ENCODE measurements at regions not wholly inside any gene's neighbourhood (a gene's known extent, or its start where the extent isn't known, plus 50 kb on each side); places are given as distances from the start of the nearest gene placed in this dataset.
A peak's percentile ranks its signal among the peaks of the same experiment; 100 is the strongest.

GRCh38 chr18:40037356-40037755 is 1917.7 kb upstream of the PIK3C3 start:
- TF ChIP-seq CTCF (IDR thresholded peaks at IDR 0.05) (no peak), EZH2 (IDR thresholded peaks at IDR 0.05) (no peak), EZH2phosphoT487 (IDR thresholded peaks at IDR 0.05) (no peak)

GRCh38 chr18:40036861-40037260 is 1918.2 kb upstream of the PIK3C3 start:
- Histone ChIP-seq H3F3A (ENCODE audit: low read depth) (peaks cover 7% of the 10 kb centered on the region), H3K4me2 (no peak overlapping the region), H3K27me3 (no peaks in the 10 kb centered on the region), H4K20me1 (ENCODE audit: low read depth) (no peaks in the 10 kb centered on the region), H3K79me2 (ENCODE audit: low read depth) (no peaks in the 10 kb centered on the region), H3K4me3 (no peak overlapping the region), H3K9me3 (ENCODE audit: low read depth) (no peaks in the 10 kb centered on the region), H2AFZ (replicated peaks) (no peak overlapping the region), H3K4me1 (peaks cover 21% of the 10 kb centered on the region), H3K27ac (no peak overlapping the region), H3K9ac (no peak overlapping the region), H3K36me3 (no peaks in the 10 kb centered on the region)
- no peak for TF ChIP-seq EZH2 (IDR thresholded peaks at IDR 0.05)
- no peak for TF ChIP-seq CTCF (IDR thresholded peaks at IDR 0.05)
- no peak for TF ChIP-seq EZH2phosphoT487 (IDR thresholded peaks at IDR 0.05)
- H3K36me3 Mint-ChIP-seq = no peaks in the 10 kb centered on the region
- H3K27ac Mint-ChIP-seq = no peak overlapping the region
- H3K9me3 Mint-ChIP-seq = no peaks in the 10 kb centered on the region
- no peak for DNase-seq (ENCODE audit: low spot score)
- H3K4me1 Mint-ChIP-seq = peaks cover 22% of the 10 kb centered on the region
- H3K27me3 Mint-ChIP-seq (ENCODE audit: insufficient read depth, low read depth) = no peaks in the 10 kb centered on the region
- H3K4me3 Mint-ChIP-seq = no peak overlapping the region

More at GRCh38 chr18:40037356-40037755, 1917.7 kb upstream of the PIK3C3 start:
- Histone ChIP-seq H3F3A (ENCODE audit: low read depth) (peaks cover 12% of the 10 kb centered on the region), H3K36me3 (no peaks in the 10 kb centered on the region), H4K20me1 (ENCODE audit: low read depth) (no peaks in the 10 kb centered on the region), H2AFZ (replicated peaks) (no peak overlapping the region), H3K27ac (no peak overlapping the region), H3K4me2 (no peak overlapping the region), H3K27me3 (no peaks in the 10 kb centered on the region), H3K4me3 (no peak overlapping the region), H3K4me1 (peaks cover 26% of the 10 kb centered on the region), H3K79me2 (ENCODE audit: low read depth) (no peaks in the 10 kb centered on the region), H3K9ac (no peak overlapping the region), H3K9me3 (ENCODE audit: low read depth) (no peaks in the 10 kb centered on the region)
- DNase-seq (ENCODE audit: low spot score) = no peak
- Mint-ChIP-seq H3K4me3 (no peak overlapping the region), H3K4me1 (peaks cover 22% of the 10 kb centered on the region), H3K27ac (no peak overlapping the region), H3K27me3 (ENCODE audit: insufficient read depth, low read depth) (no peaks in the 10 kb centered on the region), H3K9me3 (no peaks in the 10 kb centered on the region), H3K36me3 (no peaks in the 10 kb centered on the region)

- Mint-ChIP-seq H3K4me1 (peaks cover 19% of the 10 kb centered on the region), H3K4me3 (no peak overlapping the region)
- TF ChIP-seq EZH2 (IDR thresholded peaks at IDR 0.05) = no peak
- TF ChIP-seq EZH2phosphoT487 (IDR thresholded peaks at IDR 0.05) = no peak
- no peak for TF ChIP-seq CTCF (IDR thresholded peaks at IDR 0.05)
Measured at GRCh38 chr18:40035966-40036365, 1919.1 kb upstream of the PIK3C3 start.

More at GRCh38 chr18:40035966-40036365, 1919.1 kb upstream of the PIK3C3 start:
- no peak overlapping the region for H2AFZ ChIP-seq (replicated peaks)
- no peak overlapping the region for H3K27ac ChIP-seq
- no peaks in the 10 kb centered on the region for H3K36me3 ChIP-seq
- H3K27me3 ChIP-seq = no peaks in the 10 kb centered on the region
- no peak overlapping the region for H3K27ac Mint-ChIP-seq
- H3K4me1 ChIP-seq = peaks cover 12% of the 10 kb centered on the region
- no peak overlapping the region for H3K4me2 ChIP-seq
- no peaks in the 10 kb centered on the region for H3K9me3 ChIP-seq (ENCODE audit: low read depth)
- H3K4me3 ChIP-seq = no peak overlapping the region
- H3K79me2 ChIP-seq (ENCODE audit: low read depth) = no peaks in the 10 kb centered on the region
- no peaks in the 10 kb centered on the region for H3K27me3 Mint-ChIP-seq (ENCODE audit: insufficient read depth, low read depth)
- no peaks in the 10 kb centered on the region for H3K9me3 Mint-ChIP-seq
- no peaks in the 10 kb centered on the region for H4K20me1 ChIP-seq (ENCODE audit: low read depth)
- DNase-seq (ENCODE audit: low spot score) = peak; percentile 19
- H3K36me3 Mint-ChIP-seq = no peaks in the 10 kb centered on the region
- no peak overlapping the region for H3K9ac ChIP-seq
- H3F3A ChIP-seq (ENCODE audit: low read depth) = peaks cover 3% of the 10 kb centered on the region
